GM12878 (cell line): ENCODE measurements at regions not wholly inside any gene's neighbourhood (a gene's known extent, or its start where the extent isn't known, plus 50 kb on each side); places are given as distances from the start of the nearest gene placed in this dataset.

ENCODE experiments used
- ATAC-seq: fragments of 200-7000 bp; cut with Tn5 transposase; 3 replicates; pipeline ENCODE4 v1.9.1; 2020; ENCODE audit warnings: mild to moderate bottlenecking, moderate library complexity
- BruUV-seq: library from RNA; stranded (reverse); fragments of 400-500 nt; replicated peaks from 2 replicates; lab custom pipeline; 2021; lab: Mats Ljungman, UMichigan
- CTCF ChIA-PET: fragments of 300-600 bp; sonication (Branson Sonifier 250); formaldehyde crosslinking; extraction: SDS; loops from one replicate; lab custom pipeline; 2021; ENCODE audit warnings: inconsistent platforms; lab: Yijun Ruan, JAX
- POLR2A ChIA-PET: fragments of 350-600 bp; formaldehyde crosslinking; extraction: SDS; loops from one replicate; lab custom pipeline; 2021; ENCODE audit warnings: inconsistent platforms; lab: Charles Lee
- RAD21 ChIA-PET: fragments of 300-600 bp; sonication (Branson Sonifier 250); formaldehyde crosslinking; loops from one replicate; lab custom pipeline; 2023; ENCODE audit warnings: antibody characterized with exemption; ENCODE audit not compliant: unreplicated experiment; lab: Charles Lee
- SMC1A ChIA-PET: fragments of 300-600 bp; sonication (Branson Sonifier 250); formaldehyde crosslinking; loops from one replicate; lab custom pipeline; 2023; ENCODE audit not compliant: unreplicated experiment, uncharacterized antibody; lab: Charles Lee
- DNase-seq: peaks from one replicate; pipeline ENCODE4 v3.0.0-alpha.2; 2011; ENCODE audit warnings: low read depth, low spot score
- FAIRE-seq: peaks from 3 replicates; lab custom pipeline; 2011; peaks lifted over from hg19 to GRCh38; lab: Jason Lieb, UNC
- H2AFZ ChIP-seq: 2 replicates; pipeline ENCODE4 v1.6.0; 2011; ENCODE audit warnings: low read depth, low read length, control low read depth; ENCODE audit not compliant: control insufficient read depth
- H3K27ac ChIP-seq: 2 replicates; pipeline ENCODE4 v1.5.1; 2011; ENCODE audit warnings: control low read depth; ENCODE audit not compliant: control insufficient read depth, insufficient read depth
- H3K27me3 ChIP-seq, 2 experiments: replicated peaks in 1 of 2; 2 replicates each; pipeline versions ENCODE4 v1.6.0 to v1.6.1; 2011; ENCODE audit warnings: low read length in 1 of 2; ENCODE audit not compliant: control insufficient read depth in 2 of 2, insufficient read depth in 2 of 2
- H3K36me3 ChIP-seq, 2 experiments: 2 replicates each; pipeline ENCODE4 v1.5.1; 2011; ENCODE audit warnings: low read length in 1 of 2; ENCODE audit not compliant: control insufficient read depth in 2 of 2, insufficient read depth in 2 of 2
- H3K4me1 ChIP-seq: 2 replicates; pipeline ENCODE4 v1.6.1; 2011; ENCODE audit warnings: mild to moderate bottlenecking, low read length, moderate library complexity, mixed read lengths; ENCODE audit not compliant: control insufficient read depth, insufficient read depth
- H3K4me2 ChIP-seq: 2 replicates; pipeline ENCODE4 v1.6.0; 2011; ENCODE audit warnings: control low read depth; ENCODE audit not compliant: control insufficient read depth, insufficient read depth
- H3K4me3 ChIP-seq: fragments of 200-600 bp; sonication (generic); 2 replicates; pipeline ENCODE4 v1.5.1; 2016
- H3K79me2 ChIP-seq: 2 replicates; pipeline ENCODE4 v1.6.0; 2011; ENCODE audit warnings: low read length; ENCODE audit not compliant: control insufficient read depth, insufficient read depth
- H3K9ac ChIP-seq: 2 replicates; pipeline ENCODE4 v1.8.0; 2011; ENCODE audit warnings: low read length, control low read depth, mixed read lengths; ENCODE audit not compliant: control insufficient read depth, insufficient read depth
- H3K9me3 ChIP-seq: replicated peaks from 3 replicates; pipeline ENCODE4 v1.5.1; 2011; ENCODE audit warnings: mild to moderate bottlenecking, low read length; ENCODE audit not compliant: control insufficient read depth, insufficient read depth
- H4K20me1 ChIP-seq: 2 replicates; pipeline ENCODE4 v1.6.0; 2011; ENCODE audit not compliant: control insufficient read depth, insufficient read depth
- CUX1 ChIP-seq: IDR thresholded peaks from 2 replicates; pipeline ENCODE4 v1.6.1; 2012; ENCODE audit warnings: improper control_type of control experiment, low read depth, low read length; ENCODE audit not compliant: insufficient replicate concordance
- HCFC1 ChIP-seq: fragments of 150-350 bp; IDR thresholded peaks from 2 replicates; pipeline ENCODE4 v1.6.1; 2014; ENCODE audit warnings: low read length
- IKZF1 ChIP-seq: fragments of 450-650 bp; conservative IDR thresholded peaks from 2 replicates; pipeline ENCODE4 v1.6.1; 2017; ENCODE audit warnings: antibody characterized with exemption, mild to moderate bottlenecking
- IKZF2 ChIP-seq, 2 experiments: fragments of 450-650 bp; IDR thresholded peaks; 2 replicates each; pipeline ENCODE4 v1.6.1; 2017; ENCODE audit warnings: mild to moderate bottlenecking in 2 of 2, moderate library complexity in 2 of 2
- SUZ12 ChIP-seq: fragments of 200-600 bp; sonication (generic); IDR thresholded peaks from one replicate; pipeline ENCODE4 v1.6.1; 2018; ENCODE audit warnings: antibody characterized with exemption, mild to moderate bottlenecking; ENCODE audit not compliant: unreplicated experiment
- WGBS: methylation state at CpG from one replicate; pipeline ENCODE4 v1.1.6; 2016; ENCODE audit warnings: low lambda C conversion rate; ENCODE audit not compliant: insufficient replicate concordance, insufficient coverage; ENCODE audit errors: missing lambda C conversion rate; 5-methylcytosine and 5-hydroxymethylcytosine counted together
- in situ Hi-C: fragments of 300-500 bp; cut with MboI; formaldehyde crosslinking; loops from 9 replicates; pipeline ENCODE4 v1.14.3; 2018; ENCODE audit warnings: mixed read lengths
- intact Hi-C: fragments of 100-400 bp; cut with micrococcal nuclease; formaldehyde crosslinking; loops from one replicate; pipeline ENCODE4 v1.14.2; 2022; ENCODE audit not compliant: unreplicated experiment

- H3K4me3 ChIP-seq: no peak overlapping the region
- ATAC-seq: no peak
- H3K4me2 ChIP-seq: no peak overlapping the region
- H3K9ac ChIP-seq: no peak overlapping the region
- H3K27ac ChIP-seq: no peak overlapping the region
- 15% methylated on average over 6 of the region's 6 CpGs for WGBS
- BruUV-seq: no TSS peak
- no peaks in the 10 kb centered on the region for H3K9me3 ChIP-seq
- no peaks in the 10 kb centered on the region for H3K79me2 ChIP-seq
- SMC1A ChIA-PET: no interaction called here
- no peaks in the 10 kb centered on the region for H3K36me3 ChIP-seq
- TF ChIP-seq HCFC1 (no peak), SUZ12 (no peak), IKZF1 (no peak), CUX1 (no peak), IKZF2 (IDR thresholded peaks at IDR 0.05) (no peak)
- H3K4me1 ChIP-seq: no peaks in the 10 kb centered on the region
- POLR2A ChIA-PET: no interaction called here
- intact Hi-C loops (no loop called here), in situ Hi-C loops (no loop called here)
- RAD21 ChIA-PET: no interaction called here
- H2AFZ ChIP-seq: no peak overlapping the region
- CTCF ChIA-PET: interaction anchor here (1.1 to 1.5 kb wide), 2 partner anchors 12 to 135 kb away, joined by 3 read pairs; no protein-coding TSS in a partner anchor
- FAIRE-seq: no peak
- no peaks in the 10 kb centered on the region for H4K20me1 ChIP-seq
- DNase-seq: no peak
- no peaks in the 10 kb centered on the region for H3K27me3 ChIP-seq
Measured at GRCh38 chr12:19780460-19780859, 341.2 kb downstream of the AEBP2 start.
